ENCODE measurements at regions not wholly inside any gene's neighbourhood (a gene's known extent, or its start where the extent isn't known, plus 50 kb on each side); places are given as distances from the start of the nearest gene placed in this dataset.

DNA sequence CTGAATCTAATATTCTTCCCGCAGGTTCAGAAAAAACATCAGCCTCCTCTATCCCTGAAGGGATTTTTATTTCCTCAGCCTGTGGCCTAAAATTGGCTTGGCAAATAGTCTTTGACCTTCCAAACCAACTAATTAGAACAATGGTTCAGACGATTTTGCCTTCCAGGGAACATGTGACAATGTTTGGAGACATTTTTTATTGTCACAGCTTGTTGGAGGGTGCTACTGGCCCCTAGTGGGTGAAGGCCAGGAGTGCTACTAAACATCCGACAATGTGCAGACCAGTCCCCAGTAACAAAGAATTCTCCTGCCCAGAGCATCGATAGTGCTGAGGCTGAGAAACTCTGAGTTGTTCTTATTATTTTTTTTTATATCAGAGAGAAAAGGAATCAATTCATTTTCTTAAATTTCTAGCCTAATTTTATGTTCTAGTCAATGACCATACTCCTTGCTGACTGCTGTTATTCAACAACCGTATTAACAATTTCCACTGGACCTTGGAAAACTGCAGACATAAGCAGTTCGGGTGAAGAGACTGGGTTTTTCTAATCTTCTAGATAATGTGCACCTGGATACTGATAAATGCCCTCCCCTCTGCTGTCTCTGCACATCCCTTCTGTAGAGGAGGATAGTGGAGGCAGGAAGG, 280.7 kb downstream of the LMX1A start:
- TF ChIP-seq, protein P1, sequence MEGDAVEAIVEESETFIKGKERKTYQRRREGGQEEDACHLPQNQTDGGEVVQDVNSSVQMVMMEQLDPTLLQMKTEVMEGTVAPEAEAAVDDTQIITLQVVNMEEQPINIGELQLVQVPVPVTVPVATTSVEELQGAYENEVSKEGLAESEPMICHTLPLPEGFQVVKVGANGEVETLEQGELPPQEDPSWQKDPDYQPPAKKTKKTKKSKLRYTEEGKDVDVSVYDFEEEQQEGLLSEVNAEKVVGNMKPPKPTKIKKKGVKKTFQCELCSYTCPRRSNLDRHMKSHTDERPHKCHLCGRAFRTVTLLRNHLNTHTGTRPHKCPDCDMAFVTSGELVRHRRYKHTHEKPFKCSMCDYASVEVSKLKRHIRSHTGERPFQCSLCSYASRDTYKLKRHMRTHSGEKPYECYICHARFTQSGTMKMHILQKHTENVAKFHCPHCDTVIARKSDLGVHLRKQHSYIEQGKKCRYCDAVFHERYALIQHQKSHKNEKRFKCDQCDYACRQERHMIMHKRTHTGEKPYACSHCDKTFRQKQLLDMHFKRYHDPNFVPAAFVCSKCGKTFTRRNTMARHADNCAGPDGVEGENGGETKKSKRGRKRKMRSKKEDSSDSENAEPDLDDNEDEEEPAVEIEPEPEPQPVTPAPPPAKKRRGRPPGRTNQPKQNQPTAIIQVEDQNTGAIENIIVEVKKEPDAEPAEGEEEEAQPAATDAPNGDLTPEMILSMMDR (IDR thresholded peaks at IDR 0.05), result peak in 2 of 3 donors; percentile 27 to 40
- TF ChIP-seq POLR2A (IDR thresholded peaks at IDR 0.05), result no peak
